HG02981 (cell line): ENCODE measurements at regions not wholly inside any gene's neighbourhood (a gene's known extent, or its start where the extent isn't known, plus 50 kb on each side); places are given as distances from the start of the nearest gene placed in this dataset.
"Not testable (repeated sequence)": the region's sequence is repeated elsewhere in the genome, so short reads cannot be mapped to it uniquely, and the experiment has no call there.

Experiments used
- ATAC-seq: cut with Tn5 transposase; IDR thresholded peaks from one replicate; pipeline ENCODE4 v1.9.1; 2021; ENCODE audit warnings: mild to moderate bottlenecking, moderate library complexity; ENCODE audit not compliant: unreplicated experiment

DNA sequence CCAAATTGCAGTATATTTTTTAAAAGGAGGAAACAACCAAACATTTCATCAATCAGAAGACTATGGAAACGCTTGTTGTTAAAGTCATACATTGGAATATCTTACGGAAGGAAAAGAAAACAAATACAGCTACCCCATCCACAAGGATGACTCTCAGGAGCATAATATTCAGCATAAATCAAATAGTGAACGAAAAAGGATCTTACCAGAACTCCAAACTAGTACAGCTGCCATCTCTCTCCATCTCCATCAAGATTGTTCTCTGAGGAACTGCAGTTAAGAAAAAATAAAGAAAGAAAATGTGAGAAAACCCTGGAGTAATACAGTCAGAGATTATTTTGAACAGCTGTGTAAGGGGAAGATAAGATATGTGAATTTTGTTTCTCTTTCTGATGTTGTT, 299.8 kb upstream of the CNTN5 start:
- no peak for ATAC-seq

- no peak for ATAC-seq
Measured at GRCh38 chr11:98725471-98725870, 295.3 kb upstream of the CNTN5 start.

DNA sequence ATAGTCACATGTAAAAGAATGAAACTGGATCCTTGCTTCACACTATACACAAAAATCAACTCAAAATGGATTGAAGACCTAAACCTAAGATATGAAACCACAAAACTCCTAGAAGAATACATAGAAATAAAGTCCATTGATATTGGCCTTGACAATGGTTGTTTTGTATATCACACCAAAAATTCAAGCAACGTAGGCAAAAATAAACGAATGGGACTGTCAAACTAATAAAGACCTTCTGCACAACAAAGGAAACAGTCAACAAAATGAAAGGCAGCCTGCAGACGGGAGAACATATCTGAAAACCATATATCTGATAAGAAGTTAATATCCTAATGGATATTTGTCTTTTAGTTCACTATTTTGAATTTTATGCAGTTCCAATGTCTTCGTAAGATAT, 292.3 kb upstream of the CNTN5 start:
- ATAC-seq: no peak

GRCh38 chr11:98729118-98729517, 291.6 kb upstream of the CNTN5 start:
- ATAC-seq: no peak

DNA sequence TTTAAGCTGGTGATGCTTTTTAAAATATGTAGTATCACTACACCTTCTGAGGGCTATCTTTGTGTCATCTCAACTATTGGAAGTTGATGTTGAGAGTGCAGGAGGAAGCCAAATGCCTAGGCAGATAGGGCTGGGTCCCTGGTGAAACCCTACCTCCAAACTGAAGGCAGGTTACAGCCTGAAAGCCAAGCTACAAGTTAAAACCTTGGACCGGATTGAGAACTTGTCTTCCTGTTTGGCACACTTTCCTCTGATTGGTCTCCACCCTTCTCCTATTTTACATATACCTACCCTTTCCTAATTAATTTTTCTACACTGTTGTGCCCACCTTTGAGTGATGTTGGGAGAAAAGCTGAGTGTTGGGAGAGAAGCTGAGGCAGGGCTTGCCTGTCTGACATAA, 287.8 kb upstream of the CNTN5 start:
- no peak for ATAC-seq

- not testable (repeated sequence) for ATAC-seq
Measured at GRCh38 chr11:98733378-98733777, 287.4 kb upstream of the CNTN5 start.

DNA sequence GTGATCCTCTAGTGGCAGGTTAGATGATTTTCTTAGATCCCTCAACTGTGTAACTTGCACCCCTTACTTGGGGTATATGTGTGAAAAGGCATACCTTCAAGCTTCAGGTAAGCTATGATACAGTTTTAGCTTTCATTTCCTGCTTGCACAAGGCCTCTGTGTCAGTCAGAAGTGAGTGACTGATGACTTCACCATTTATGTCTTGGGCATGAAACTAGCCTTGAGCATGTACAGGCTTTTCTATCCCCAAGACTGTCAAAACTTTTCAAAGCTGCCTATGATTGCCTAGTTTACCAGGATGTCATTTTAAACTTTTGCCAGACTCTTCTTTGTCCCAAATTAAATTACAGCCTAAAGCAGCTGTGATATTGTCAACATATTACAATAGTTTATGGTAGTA, 286.1 kb upstream of the CNTN5 start:
- no peak for ATAC-seq

DNA sequence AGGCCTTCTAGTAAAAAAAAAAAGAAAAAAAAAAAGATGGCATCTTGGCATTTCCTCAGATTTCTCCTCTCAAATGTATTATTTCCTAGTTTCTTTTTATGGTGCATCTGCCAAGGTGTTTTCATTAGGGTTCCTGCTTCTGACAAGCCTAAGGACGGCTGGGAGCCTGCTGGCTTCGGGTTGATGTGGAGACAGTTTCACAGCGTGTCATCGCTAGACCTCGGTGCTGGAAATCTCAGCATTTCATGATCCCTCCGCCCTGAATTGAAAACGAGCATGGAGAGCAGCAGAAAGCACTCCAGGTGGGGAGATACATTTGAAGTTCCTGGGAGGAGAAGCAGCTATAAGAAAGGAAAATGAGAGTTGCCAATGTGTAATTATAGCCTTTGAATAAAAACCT, 283.9 kb upstream of the CNTN5 start:
- no peak for ATAC-seq

- ATAC-seq: no peak
Measured at GRCh38 chr11:98740321-98740720, 280.4 kb upstream of the CNTN5 start.

DNA sequence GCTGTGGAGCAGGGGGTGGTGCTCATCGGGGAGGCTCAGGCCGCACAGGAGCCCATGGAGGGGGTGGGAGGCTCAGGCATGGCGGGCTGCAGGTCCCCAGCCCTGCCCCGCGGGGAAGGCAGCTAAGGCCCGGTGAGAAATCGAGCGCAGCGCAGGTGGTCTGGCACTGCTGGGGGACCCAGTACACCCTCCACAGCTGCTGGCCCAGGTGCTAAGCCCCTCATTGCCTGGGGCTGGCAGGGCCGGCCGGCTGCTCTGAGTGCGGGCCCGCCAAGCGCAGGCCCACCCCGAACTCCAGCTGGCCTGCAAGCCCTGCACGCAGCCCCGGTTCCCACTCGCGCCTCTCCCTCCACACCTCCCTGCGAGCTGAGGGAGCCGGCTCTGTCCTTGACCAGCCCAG, 257.3 kb upstream of the CNTN5 start:
- not testable (repeated sequence) for ATAC-seq

DNA sequence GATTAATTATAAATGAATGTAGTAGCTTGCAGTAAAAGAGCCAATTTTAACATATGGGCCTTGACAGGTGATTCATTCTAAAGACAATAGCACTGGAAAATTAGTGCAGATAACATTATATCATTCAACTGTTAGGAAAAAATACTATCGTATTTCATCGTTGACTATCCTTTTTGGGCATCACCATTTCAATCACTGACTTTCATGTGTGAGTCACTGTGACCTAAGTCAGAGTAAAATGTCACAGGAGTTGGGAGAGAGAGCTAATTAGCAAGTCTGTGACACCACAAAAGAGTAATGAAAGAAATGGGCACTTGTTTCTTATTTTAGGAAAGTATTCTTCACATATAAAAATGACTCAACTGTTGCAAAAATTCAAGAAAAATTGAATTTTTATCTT, 253.8 kb upstream of the CNTN5 start:
- no peak for ATAC-seq

GRCh38 chr11:98770046-98770445, 250.7 kb upstream of the CNTN5 start:
- not testable (repeated sequence) for ATAC-seq

DNA sequence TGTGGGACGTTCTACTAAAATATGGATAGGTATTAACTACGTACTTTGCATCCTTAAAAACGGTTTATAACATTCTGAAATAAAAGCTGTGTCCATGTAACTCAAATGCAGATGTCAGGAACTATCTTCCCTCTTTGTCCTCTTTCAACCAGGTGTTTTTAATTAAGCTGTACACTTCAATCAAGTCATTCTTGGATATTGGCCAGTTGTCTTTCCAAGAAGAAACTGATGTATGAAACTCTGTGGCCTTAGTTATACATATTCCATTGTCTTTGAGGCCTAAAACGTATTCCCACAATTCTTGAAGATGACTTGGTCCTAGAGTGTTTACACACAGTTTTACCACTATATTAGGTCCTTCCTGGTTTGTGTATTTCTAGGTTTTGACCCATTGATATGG, 249.0 kb upstream of the CNTN5 start:
- no peak for ATAC-seq

- no peak for ATAC-seq
Measured at GRCh38 chr11:98772893-98773292, 247.9 kb upstream of the CNTN5 start.

DNA sequence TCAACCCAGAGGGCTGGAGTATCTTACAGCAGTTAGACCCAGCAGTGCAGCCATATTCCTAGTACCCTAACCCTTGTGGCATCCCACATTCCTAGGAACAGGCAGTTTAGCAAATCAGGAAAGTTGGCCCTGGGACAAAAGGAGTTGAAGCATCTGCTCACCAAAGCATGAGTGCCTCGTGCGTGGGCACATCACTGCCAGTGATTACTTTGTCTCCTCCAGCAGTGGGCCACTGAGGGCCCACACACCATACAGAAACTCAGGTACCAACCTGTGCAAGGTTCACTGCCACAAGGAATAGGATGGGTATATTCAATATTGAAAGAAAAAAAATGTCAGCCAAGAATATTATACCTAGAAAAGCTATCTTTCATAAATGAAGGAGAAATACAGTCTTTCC, 227.5 kb upstream of the CNTN5 start:
- ATAC-seq: no peak

DNA sequence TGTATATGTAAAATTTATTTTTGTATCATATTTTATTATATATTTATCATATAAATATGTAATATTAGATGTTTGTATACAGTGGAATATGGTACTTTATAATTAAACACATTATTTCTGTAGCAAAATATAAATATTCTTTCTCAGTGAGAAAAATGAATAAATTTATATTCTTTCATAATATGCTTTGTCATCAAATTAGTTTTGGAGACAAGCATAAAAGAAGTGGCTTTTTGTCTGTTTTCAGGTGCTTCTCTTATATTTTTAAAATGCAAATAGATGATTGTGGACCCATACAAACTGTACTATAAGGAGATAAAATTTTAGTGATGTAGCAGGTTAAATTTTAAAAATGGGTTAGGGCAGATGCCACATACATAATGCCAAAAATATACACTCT, 222.4 kb upstream of the CNTN5 start:
- ATAC-seq: no peak

DNA sequence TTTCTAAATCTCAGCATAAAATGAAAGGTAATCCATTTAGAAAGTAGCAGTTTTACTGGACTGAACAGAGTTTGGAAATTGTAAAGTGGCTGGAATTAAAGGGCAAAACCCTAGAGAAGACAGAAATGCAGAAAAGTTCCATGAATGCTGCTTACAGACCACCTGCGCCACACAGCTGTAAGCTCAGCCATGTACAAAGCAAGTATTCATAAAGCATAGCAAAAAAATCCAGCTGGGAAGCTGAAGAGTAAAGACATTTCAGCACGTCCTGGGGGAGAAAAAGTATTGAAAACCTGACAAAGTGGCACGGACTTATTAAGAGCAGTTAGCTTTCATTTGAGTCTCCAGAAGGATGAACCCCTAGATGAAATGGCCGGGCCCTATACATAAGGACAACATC, 220.1 kb upstream of the CNTN5 start:
- no peak for ATAC-seq

DNA sequence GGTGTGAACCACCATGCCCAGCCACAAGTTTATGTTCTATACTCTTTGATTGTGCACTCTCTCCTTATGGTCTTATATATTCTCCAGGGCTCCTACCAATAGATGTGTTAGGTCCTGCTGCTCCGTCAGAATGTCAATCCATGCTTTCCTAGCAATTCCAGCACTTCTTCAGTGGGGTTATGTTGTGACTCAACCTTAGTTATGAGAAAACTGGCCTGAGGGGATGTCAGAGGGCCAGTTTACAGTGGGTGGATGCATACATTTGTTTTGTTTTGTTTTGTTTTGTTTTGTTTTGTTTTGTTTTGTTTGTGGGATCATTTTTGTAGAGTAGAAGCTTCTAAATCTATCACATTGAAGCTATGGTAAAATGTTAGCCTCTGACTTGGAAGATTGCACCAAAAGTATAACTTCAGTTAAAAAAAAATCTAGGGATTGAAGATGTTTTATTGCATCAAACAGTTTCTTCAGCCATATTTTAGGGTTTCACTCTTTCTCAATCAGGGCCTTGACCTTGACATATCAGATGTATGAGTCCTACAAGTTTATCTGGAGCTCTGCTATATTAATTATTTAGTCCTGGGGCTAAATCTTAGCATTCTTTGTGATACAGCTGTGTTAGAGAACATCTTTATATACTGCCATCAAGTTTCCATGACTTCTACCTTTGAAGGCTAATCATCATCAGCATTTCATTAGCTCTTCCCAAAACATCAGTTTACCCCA, 191.6 kb upstream of the CNTN5 start:
- ATAC-seq: no peak

DNA sequence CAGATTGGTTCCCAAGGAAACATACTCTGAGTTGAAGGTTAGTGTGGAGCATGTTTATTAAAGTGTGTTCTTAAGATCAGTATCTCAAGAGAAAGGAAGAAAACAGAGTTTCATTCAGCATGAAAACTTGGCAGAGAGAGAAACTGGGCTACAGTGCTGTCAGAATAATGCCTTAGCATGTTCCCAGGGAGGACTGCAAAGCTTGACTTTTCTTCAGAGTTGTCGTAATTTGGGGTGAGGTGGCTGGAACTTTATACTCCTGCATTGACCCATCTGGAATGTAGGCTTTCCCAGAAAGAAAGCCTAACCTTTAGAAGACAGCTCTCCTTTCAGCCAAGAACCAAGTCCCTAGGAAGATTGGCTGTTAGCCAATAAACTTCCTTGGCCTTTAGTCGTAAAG, 190.8 kb upstream of the CNTN5 start:
- ATAC-seq: no peak

- ATAC-seq: no peak
Measured at GRCh38 chr11:98834776-98835175, 186.0 kb upstream of the CNTN5 start.

- ATAC-seq: no peak
Measured at GRCh38 chr11:98835335-98835734, 185.4 kb upstream of the CNTN5 start.

DNA sequence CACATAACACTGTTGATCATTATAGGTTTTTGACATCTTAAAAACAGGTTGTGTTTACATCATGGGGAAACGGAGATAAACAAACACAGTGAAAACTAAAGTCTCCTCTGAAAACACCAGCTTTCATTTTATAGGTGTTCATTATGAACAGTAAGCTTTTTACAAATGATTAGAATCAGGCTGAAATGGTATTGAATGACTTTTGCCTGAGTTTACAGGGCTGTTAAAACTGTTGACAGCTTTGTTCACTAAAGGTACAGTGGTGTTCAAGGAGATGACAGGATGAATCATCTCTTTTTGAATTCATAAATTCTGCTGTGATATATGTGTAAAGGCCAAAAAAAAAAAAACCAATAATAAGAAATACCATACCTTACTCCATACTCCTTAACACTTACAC, 184.6 kb upstream of the CNTN5 start:
- ATAC-seq: no peak

- ATAC-seq: no peak
Measured at GRCh38 chr11:98842187-98842586, 178.6 kb upstream of the CNTN5 start.
